H1 (cell line): ENCODE measurements at regions not wholly inside any gene's neighbourhood (a gene's known extent, or its start where the extent isn't known, plus 50 kb on each side); places are given as distances from the start of the nearest gene placed in this dataset.
A peak's percentile ranks its signal among the peaks of the same experiment; 100 is the strongest.
"Not testable (repeated sequence)": the region's sequence is repeated elsewhere in the genome, so short reads cannot be mapped to it uniquely, and the experiment has no call there.

Experiments used
- CTCF ChIA-PET: fragments of 300-600 bp; sonication (Branson Sonifier 250); formaldehyde crosslinking; loops from one replicate; lab custom pipeline; 2021; ENCODE audit not compliant: partially characterized antibody; lab: Charles Lee
- POLR2A ChIA-PET: fragments of 300-600 bp; sonication (Branson Sonifier 250); formaldehyde crosslinking; loops from one replicate; lab custom pipeline; 2021; ENCODE audit warnings: inconsistent platforms; ENCODE audit not compliant: partially characterized antibody; lab: Charles Lee
- DNase-seq, 2 experiments: peaks; one replicate each; pipeline versions ENCODE4 v3.0.0 to v3.0.0-alpha.2; 2010 to 2022; ENCODE audit warnings: low spot score in 2 of 2, low read depth in 1 of 2, mixed read lengths in 1 of 2
- FAIRE-seq: peaks from 2 replicates; lab custom pipeline; 2011; peaks lifted over from hg19 to GRCh38; lab: Jason Lieb, UNC
- H2AFZ ChIP-seq: 2 replicates; pipeline ENCODE4 v1.8.1; 2012; ENCODE audit warnings: low read length, inconsistent platforms
- H2AK5ac ChIP-seq: 2 replicates; pipeline ENCODE4 v1.6.1; 2013; ENCODE audit warnings: low read depth, low read length
- H2BK120ac ChIP-seq: replicated peaks from 2 replicates; pipeline ENCODE3; 2013; ENCODE audit warnings: low read depth, low read length, inconsistent platforms
- H2BK12ac ChIP-seq: 2 replicates; pipeline ENCODE4 v1.6.1; 2013; ENCODE audit warnings: low read depth, low read length
- H2BK15ac ChIP-seq: 2 replicates; pipeline ENCODE4 v1.6.1; 2013; ENCODE audit warnings: low read length
- H2BK20ac ChIP-seq: 2 replicates; pipeline ENCODE4 v1.6.1; 2013; ENCODE audit warnings: low read length
- H2BK5ac ChIP-seq: 2 replicates; pipeline ENCODE4 v1.6.1; 2013; ENCODE audit warnings: low read depth, low read length
- H3K14ac ChIP-seq: 2 replicates; pipeline ENCODE4 v1.6.1; 2013; ENCODE audit warnings: inconsistent platforms; ENCODE audit not compliant: insufficient read length
- H3K18ac ChIP-seq: 2 replicates; pipeline ENCODE4 v1.6.1; 2013; ENCODE audit warnings: low read length; ENCODE audit errors: extremely low read depth
- H3K23ac ChIP-seq: 2 replicates; pipeline ENCODE4 v1.6.1; 2013; ENCODE audit warnings: inconsistent platforms; ENCODE audit not compliant: insufficient read length
- H3K23me2 ChIP-seq: 2 replicates; pipeline ENCODE4 v1.6.1; 2013; ENCODE audit warnings: low read depth, low read length
- H3K27ac ChIP-seq: 2 replicates; pipeline ENCODE4 v1.6.1; 2011; ENCODE audit warnings: low read depth, low read length, inconsistent platforms
- H3K27me3 ChIP-seq, 4 experiments: replicated peaks in 1 of 4; 1 replicate in 1 of 4; 2 replicates in 3 of 4; pipeline versions ENCODE4 v1.6.1 to v1.8.1; 2011 to 2013; ENCODE audit warnings: low read length in 3 of 4, mild to moderate bottlenecking in 3 of 4, inconsistent platforms in 2 of 4, mixed read lengths in 2 of 4, moderate library complexity in 1 of 4; ENCODE audit not compliant: control insufficient read depth in 3 of 4, insufficient read depth in 3 of 4; ENCODE audit errors: extremely low read depth in 1 of 4
- H3K36me3 ChIP-seq, 4 experiments: 2 replicates each; pipeline versions ENCODE4 v1.6.1 to v1.8.1; 2011 to 2013; ENCODE audit warnings: mild to moderate bottlenecking in 4 of 4, low read length in 3 of 4, moderate library complexity in 2 of 4, control low read depth in 1 of 4, inconsistent platforms in 1 of 4; ENCODE audit not compliant: insufficient read depth in 4 of 4, control insufficient read depth in 2 of 4
- H3K4ac ChIP-seq: replicated peaks from 2 replicates; pipeline ENCODE3; 2013; ENCODE audit warnings: low read length, low read depth, mixed read lengths, inconsistent platforms; ENCODE audit not compliant: insufficient read length
- H3K4me1 ChIP-seq, 4 experiments: replicated peaks in 1 of 4; 1 replicate in 1 of 4; 2 replicates in 3 of 4; pipeline versions ENCODE4 v1.6.1 to v1.8.1; 2011 to 2013; ENCODE audit warnings: low read length in 3 of 4, inconsistent platforms in 2 of 4, mixed read lengths in 1 of 4; ENCODE audit not compliant: insufficient read depth in 4 of 4, control insufficient read depth in 3 of 4
- H3K4me2 ChIP-seq, 2 experiments: 2 replicates each; pipeline versions ENCODE4 v1.6.1 to v1.8.1; 2011 to 2013; ENCODE audit warnings: low read depth in 2 of 2, low read length in 2 of 2, control low read depth in 1 of 2, inconsistent platforms in 1 of 2, mild to moderate bottlenecking in 1 of 2; ENCODE audit not compliant: insufficient read depth in 1 of 2
- H3K4me3 ChIP-seq, 4 experiments: fragments of 200-600, 300-600 bp in 1 of 4; sonication (generic), shearing (Covaris generic), sonication (Bioruptor Twin) in 1 of 4; 2 replicates each; pipeline versions ENCODE4 v1.5.1 to v1.8.1; 2011 to 2016; ENCODE audit warnings: low read length in 4 of 4, low read depth in 3 of 4, control low read depth in 2 of 4, inconsistent platforms in 2 of 4, mild to moderate bottlenecking in 2 of 4, mixed read lengths in 1 of 4, moderate library complexity in 1 of 4; ENCODE audit not compliant: insufficient read depth in 2 of 4; ENCODE audit errors: extremely low read depth in 1 of 4
- H3K56ac ChIP-seq: replicated peaks from 2 replicates; pipeline ENCODE3; 2013; ENCODE audit warnings: low read depth, mild to moderate bottlenecking, mixed read lengths, low read length, inconsistent platforms; ENCODE audit not compliant: insufficient read length
- H3K79me1 ChIP-seq: 2 replicates; pipeline ENCODE4 v1.6.1; 2013; ENCODE audit warnings: low read depth, low read length, control low read depth
- H3K79me2 ChIP-seq, 2 experiments: 2 replicates each; pipeline versions ENCODE4 v1.6.1 to v1.8.1; 2012 to 2013; ENCODE audit warnings: low read length in 2 of 2, mild to moderate bottlenecking in 2 of 2, inconsistent platforms in 1 of 2; ENCODE audit not compliant: insufficient read depth in 2 of 2, control insufficient read depth in 1 of 2
- H3K9ac ChIP-seq, 4 experiments: replicated peaks in 1 of 4; 1 replicate in 1 of 4; 2 replicates in 3 of 4; pipeline versions ENCODE4 v1.6.1 to v1.8.1; 2011 to 2013; ENCODE audit warnings: low read depth in 3 of 4, low read length in 3 of 4, control low read depth in 2 of 4, mild to moderate bottlenecking in 2 of 4, moderate library complexity in 2 of 4, inconsistent platforms in 1 of 4; ENCODE audit errors: extremely low read depth in 1 of 4
- H3K9me3 ChIP-seq, 2 experiments: 2 replicates each; pipeline versions ENCODE4 v1.6.1 to v1.8.1; 2012 to 2013; ENCODE audit warnings: mild to moderate bottlenecking in 2 of 2, moderate library complexity in 2 of 2, control low read depth in 1 of 2, inconsistent platforms in 1 of 2, low read depth in 1 of 2, low read length in 1 of 2, mixed read lengths in 1 of 2; ENCODE audit not compliant: insufficient read depth in 2 of 2
- H4K20me1 ChIP-seq, 2 experiments: replicated peaks in 1 of 2; 2 replicates each; pipeline versions ENCODE3 to v1.8.1; 2011 to 2013; ENCODE audit warnings: inconsistent platforms in 2 of 2, low read length in 2 of 2, mild to moderate bottlenecking in 1 of 2; ENCODE audit not compliant: insufficient read depth in 2 of 2, control insufficient read depth in 1 of 2
- H4K5ac ChIP-seq: 2 replicates; pipeline ENCODE4 v1.6.1; 2013; ENCODE audit warnings: low read length, low read depth, mixed read lengths, inconsistent platforms; ENCODE audit not compliant: insufficient read length
- H4K8ac ChIP-seq: 2 replicates; pipeline ENCODE4 v1.8.0; 2013; ENCODE audit warnings: mild to moderate bottlenecking, moderate library complexity, low read length, inconsistent platforms; ENCODE audit not compliant: insufficient read depth; ENCODE audit errors: extremely low read depth
- H4K91ac ChIP-seq: replicated peaks from 2 replicates; pipeline ENCODE3; 2013; ENCODE audit warnings: low read length, mixed read lengths, inconsistent platforms; ENCODE audit not compliant: insufficient read length
- CTCF ChIP-seq, 3 experiments: IDR thresholded peaks; 1 replicate in 2 of 3; 2 replicates in 1 of 3; pipeline versions ENCODE4 v1.5.1 to v1.6.1; 2011; ENCODE audit warnings: low read length in 3 of 3, mild to moderate bottlenecking in 3 of 3, inconsistent platforms in 2 of 3, low read depth in 1 of 3, moderate library complexity in 1 of 3; ENCODE audit not compliant: insufficient read depth in 1 of 3; ENCODE audit errors: control extremely low read depth in 1 of 3
- RAD21 ChIP-seq, 2 experiments: IDR thresholded peaks in 1 of 2; conservative IDR thresholded peaks in 1 of 2; 2 replicates each; pipeline ENCODE4 v1.6.1; 2011; ENCODE audit warnings: low read depth in 2 of 2, low read length in 2 of 2, improper control_type of control experiment in 1 of 2, inconsistent platforms in 1 of 2, mild to moderate bottlenecking in 1 of 2, moderate library complexity in 1 of 2
- WGBS, 2 experiments: shearing (Covaris generic) in 1 of 2; methylation state at CpG; one replicate each; pipeline versions ENCODE4 v1.1.6 to v1.1.7; 2013 to 2015; ENCODE audit warnings: low lambda C conversion rate in 2 of 2, mixed read lengths in 2 of 2, inconsistent platforms in 1 of 2, low coverage in 1 of 2, missing lambda C conversion rate in 1 of 2; ENCODE audit not compliant: insufficient replicate concordance in 2 of 2, insufficient coverage in 1 of 2, insufficient read length in 1 of 2; ENCODE audit errors: extremely low coverage in 1 of 2, missing lambda C conversion rate in 1 of 2; 5-methylcytosine and 5-hydroxymethylcytosine counted together

DNA sequence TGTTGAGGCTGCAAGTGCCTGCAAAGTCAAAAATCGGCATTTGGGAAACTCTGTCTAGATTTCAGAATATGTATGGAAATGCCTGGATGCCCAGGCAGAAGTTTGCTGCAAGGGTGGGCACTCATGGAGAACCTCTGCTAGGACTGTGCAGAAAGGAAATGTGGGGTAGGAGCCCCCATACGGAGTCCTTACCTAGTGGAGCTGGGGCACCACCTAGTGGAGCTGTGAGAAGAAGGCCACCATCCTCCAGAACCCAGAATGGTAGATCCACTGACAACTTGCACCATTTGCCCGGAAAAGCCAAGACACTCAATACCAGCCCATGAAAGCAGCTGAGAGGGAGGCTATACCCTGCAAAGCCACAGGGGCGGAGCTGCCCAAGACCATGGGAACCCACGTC, 671.2 kb upstream of the ZWINT start:
- H2AK5ac ChIP-seq, H2BK5ac ChIP-seq, H4K5ac ChIP-seq, H2BK15ac ChIP-seq, H2AFZ ChIP-seq, H3K18ac ChIP-seq, DNase-seq, H3K56ac ChIP-seq, H3K27ac ChIP-seq, H3K4ac ChIP-seq, FAIRE-seq, H3K36me3 ChIP-seq, H3K27me3 ChIP-seq, H3K4me2 ChIP-seq, H4K91ac ChIP-seq, H3K23me2 ChIP-seq, H3K79me1 ChIP-seq, H3K9ac ChIP-seq, H3K14ac ChIP-seq, H3K4me1 ChIP-seq, H4K8ac ChIP-seq, H3K4me3 ChIP-seq, H2BK120ac ChIP-seq, POLR2A ChIA-PET, H3K23ac ChIP-seq, H2BK20ac ChIP-seq, H4K20me1 ChIP-seq, H2BK12ac ChIP-seq, H3K79me2 ChIP-seq: not testable (repeated sequence)
- peaks cover 8 to 13% of the 10 kb centered on the region in 2 experiments for H3K9me3 ChIP-seq
- WGBS, 2 experiments = 92% methylated on average over 5 of the region's 5 CpGs; no CpG with 5 or more reads in 1 of the 2 experiments
- CTCF ChIA-PET = interaction anchor here (0.6 kb wide), 1 partner anchor 109 kb away, joined by 3 read pairs; no protein-coding TSS in a partner anchor
- TF ChIP-seq RAD21 (IDR thresholded peaks at IDR 0.05 in 1 of 2, conservative IDR thresholded peaks at IDR 0.05 in 1 of 2; ENCODE audit: low read depth in 2 of 2, low read length in 2 of 2) (peak; percentile 49 to 54), CTCF (IDR thresholded peaks at IDR 0.05; ENCODE audit: control extremely low read depth in 1 of 3, insufficient read depth in 1 of 3, low read depth in 1 of 3, low read length in 3 of 3) (peak in 2 of 3 experiments; percentile 13 to 35; a peak in 2 of 4 replicates)
